Nephron progenitor cell (in vitro differentiated cells): ENCODE measurements at regions not wholly inside any gene's neighbourhood (a gene's known extent, or its start where the extent isn't known, plus 50 kb on each side); places are given as distances from the start of the nearest gene placed in this dataset.

Experiments used
- DNase-seq: peaks from one replicate; pipeline ENCODE4 v3.0.0; 2021
- H3K27ac Mint-ChIP-seq: 2 replicates; pipeline ENCODE4 v1.8.0; 2021; ENCODE audit warnings: mild to moderate bottlenecking, moderate library complexity, mixed read lengths
- H3K27me3 Mint-ChIP-seq: 2 replicates; pipeline ENCODE4 v1.8.0; 2021; ENCODE audit warnings: mild to moderate bottlenecking, low read depth, mixed read lengths; ENCODE audit not compliant: poor library complexity
- H3K36me3 Mint-ChIP-seq: 2 replicates; pipeline ENCODE4 v1.8.0; 2021; ENCODE audit warnings: low read depth, mixed read lengths
- H3K4me1 Mint-ChIP-seq: 2 replicates; pipeline ENCODE4 v1.8.0; 2021; ENCODE audit warnings: mixed read lengths
- H3K4me3 Mint-ChIP-seq: 2 replicates; pipeline ENCODE4 v1.8.0; 2021; ENCODE audit warnings: mild to moderate bottlenecking, moderate library complexity, mixed read lengths
- H3K9me3 Mint-ChIP-seq: 2 replicates; pipeline ENCODE4 v1.8.0; 2021; ENCODE audit warnings: mild to moderate bottlenecking, moderate library complexity, mixed read lengths
- TF ChIP-seq, protein P1 (sequence below): fragments of 200-600 bp; sonication (generic); IDR thresholded peaks from 2 replicates; pipeline ENCODE4 v1.5.0; 2021; ENCODE audit warnings: antibody characterized with exemption

DNA sequence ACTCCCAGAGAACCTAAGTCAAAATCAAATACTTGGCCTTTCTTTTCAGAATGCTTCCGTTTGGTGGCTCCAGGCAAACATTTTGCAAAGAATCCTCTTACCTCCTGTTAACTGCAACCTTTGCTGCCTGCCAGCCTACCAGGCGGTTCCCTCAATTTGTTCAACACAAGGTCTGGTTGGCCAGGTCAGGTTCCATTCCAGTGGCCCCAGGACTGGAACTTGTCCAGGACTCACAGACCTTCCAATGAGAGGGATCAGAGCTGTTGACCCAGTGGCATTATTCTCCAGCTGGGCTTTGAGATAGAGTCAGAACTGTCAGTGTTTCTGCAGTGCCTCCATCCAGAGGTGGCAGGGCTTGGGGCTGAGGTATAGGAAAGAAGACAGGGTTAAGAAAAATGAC, 137.0 kb downstream of the NEUROD6 start:
- no peak overlapping the region for H3K27ac Mint-ChIP-seq
- peaks cover 21% of the 10 kb centered on the region for H3K9me3 Mint-ChIP-seq
- H3K4me1 Mint-ChIP-seq, result peaks cover 9% of the 10 kb centered on the region
- TF ChIP-seq, protein P1, sequence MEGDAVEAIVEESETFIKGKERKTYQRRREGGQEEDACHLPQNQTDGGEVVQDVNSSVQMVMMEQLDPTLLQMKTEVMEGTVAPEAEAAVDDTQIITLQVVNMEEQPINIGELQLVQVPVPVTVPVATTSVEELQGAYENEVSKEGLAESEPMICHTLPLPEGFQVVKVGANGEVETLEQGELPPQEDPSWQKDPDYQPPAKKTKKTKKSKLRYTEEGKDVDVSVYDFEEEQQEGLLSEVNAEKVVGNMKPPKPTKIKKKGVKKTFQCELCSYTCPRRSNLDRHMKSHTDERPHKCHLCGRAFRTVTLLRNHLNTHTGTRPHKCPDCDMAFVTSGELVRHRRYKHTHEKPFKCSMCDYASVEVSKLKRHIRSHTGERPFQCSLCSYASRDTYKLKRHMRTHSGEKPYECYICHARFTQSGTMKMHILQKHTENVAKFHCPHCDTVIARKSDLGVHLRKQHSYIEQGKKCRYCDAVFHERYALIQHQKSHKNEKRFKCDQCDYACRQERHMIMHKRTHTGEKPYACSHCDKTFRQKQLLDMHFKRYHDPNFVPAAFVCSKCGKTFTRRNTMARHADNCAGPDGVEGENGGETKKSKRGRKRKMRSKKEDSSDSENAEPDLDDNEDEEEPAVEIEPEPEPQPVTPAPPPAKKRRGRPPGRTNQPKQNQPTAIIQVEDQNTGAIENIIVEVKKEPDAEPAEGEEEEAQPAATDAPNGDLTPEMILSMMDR, result no peak
- peaks cover 9% of the 10 kb centered on the region for H3K36me3 Mint-ChIP-seq
- H3K27me3 Mint-ChIP-seq, result peaks cover 11% of the 10 kb centered on the region
- H3K4me3 Mint-ChIP-seq, result no peak overlapping the region
- DNase-seq, result no peak

DNA sequence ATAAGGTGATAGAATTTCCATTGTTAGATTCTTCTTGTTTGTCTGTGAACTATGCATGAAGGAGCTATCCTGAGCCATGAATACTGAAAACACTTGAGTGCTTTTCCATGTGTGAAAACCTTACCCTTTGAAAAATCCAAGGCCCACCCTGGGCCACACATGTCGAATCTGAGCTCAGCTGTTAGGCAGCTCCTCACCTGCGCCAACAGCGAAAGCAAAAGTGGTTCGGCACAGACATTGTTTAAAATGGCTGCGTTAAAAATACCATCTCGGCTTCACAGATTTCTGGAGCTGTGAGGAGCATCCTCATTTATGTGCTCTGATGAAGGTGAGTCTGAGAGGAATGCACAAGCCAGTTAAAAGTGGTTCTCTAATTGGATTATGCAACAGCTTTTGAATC, 137.7 kb downstream of the NEUROD6 start:
- no peak for DNase-seq
- Mint-ChIP-seq H3K36me3 (peaks cover 9% of the 10 kb centered on the region), H3K9me3 (peaks cover 29% of the 10 kb centered on the region), H3K27ac (no peak overlapping the region), H3K4me3 (no peak overlapping the region), H3K27me3 (peaks cover 9% of the 10 kb centered on the region), H3K4me1 (peaks cover 9% of the 10 kb centered on the region)
- TF ChIP-seq, protein P1, result no peak

DNA sequence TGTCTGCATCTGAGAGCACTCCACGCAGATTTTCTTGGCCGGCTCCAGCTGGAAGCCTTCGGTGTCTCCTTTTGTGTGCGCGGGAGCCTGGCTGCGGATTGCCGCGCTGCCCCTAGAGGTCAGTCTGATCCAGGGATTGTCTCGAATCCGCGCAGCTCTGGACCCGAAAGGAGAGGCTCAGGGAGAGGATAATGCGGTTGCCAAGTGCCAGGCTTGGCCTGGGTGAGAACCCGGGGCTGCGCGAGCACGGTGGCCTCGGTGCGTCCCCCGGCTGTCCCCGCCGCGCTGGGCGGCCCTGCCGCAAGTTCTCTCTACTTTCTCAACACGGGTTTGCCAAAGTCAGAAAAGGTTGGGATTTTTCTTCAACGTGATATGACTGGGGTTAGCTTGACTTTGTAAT, 140.9 kb downstream of the ADCYAP1R1 start:
- H3K27ac Mint-ChIP-seq, result no peak overlapping the region
- peak; percentile 78 for DNase-seq
- peaks cover 16% of the 10 kb centered on the region for H3K9me3 Mint-ChIP-seq
- H3K36me3 Mint-ChIP-seq, result peaks cover 4% of the 10 kb centered on the region
- H3K27me3 Mint-ChIP-seq, result peaks cover 14% of the 10 kb centered on the region
- no peaks in the 10 kb centered on the region for H3K4me1 Mint-ChIP-seq
- H3K4me3 Mint-ChIP-seq, result no peak overlapping the region
- TF ChIP-seq, protein P1, result peak; percentile 81

DNA sequence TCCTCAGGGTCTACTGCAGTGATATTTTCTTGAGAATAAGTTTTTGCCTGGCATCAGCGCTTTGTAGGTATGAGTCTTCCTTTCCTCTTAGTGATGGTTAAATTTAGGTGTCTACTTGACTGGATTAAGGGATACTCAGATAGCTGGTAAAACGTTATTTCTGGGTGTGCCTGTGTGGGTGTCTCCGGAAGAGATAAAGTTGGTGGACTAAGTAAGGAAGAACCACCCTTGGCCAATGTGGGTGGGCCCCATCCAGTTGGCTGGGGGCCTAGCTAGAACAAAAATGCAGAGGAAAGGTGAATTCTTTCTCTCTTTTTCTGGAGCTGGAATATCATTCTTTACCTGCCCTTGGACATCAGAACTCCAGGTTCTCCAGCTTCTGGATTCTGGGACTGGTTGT, 138.8 kb downstream of the ADCYAP1R1 start:
- TF ChIP-seq, protein P1, result no peak
- Mint-ChIP-seq H3K27me3 (peaks cover 18% of the 10 kb centered on the region), H3K9me3 (peaks cover 1% of the 10 kb centered on the region), H3K4me1 (no peaks in the 10 kb centered on the region), H3K27ac (no peak overlapping the region), H3K4me3 (no peak overlapping the region), H3K36me3 (no peaks in the 10 kb centered on the region)
- no peak for DNase-seq

DNA sequence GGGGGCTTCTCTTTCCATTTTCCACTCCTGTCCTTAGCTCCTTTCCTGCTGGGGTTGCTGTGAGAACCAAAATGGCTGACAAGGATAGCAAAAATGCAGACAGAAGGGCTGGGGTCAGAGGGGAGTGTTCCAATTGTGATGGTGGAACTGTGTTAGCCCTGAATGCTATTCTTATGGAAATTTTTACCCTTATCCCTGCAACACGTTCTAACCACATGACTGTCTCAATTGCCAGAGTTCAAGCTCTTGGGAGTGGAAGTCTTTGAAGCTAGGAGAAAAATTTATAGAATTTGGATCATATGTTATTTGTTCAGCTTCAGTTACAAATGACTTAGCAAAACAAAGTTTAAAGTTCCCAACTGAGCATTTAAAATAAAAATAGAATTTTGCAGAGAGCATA, 134.1 kb downstream of the ADCYAP1R1 start:
- H3K9me3 Mint-ChIP-seq, result peaks cover 6% of the 10 kb centered on the region
- TF ChIP-seq, protein P1, result no peak
- H3K4me3 Mint-ChIP-seq, result no peak overlapping the region
- H3K36me3 Mint-ChIP-seq, result no peaks in the 10 kb centered on the region
- H3K4me1 Mint-ChIP-seq, result no peaks in the 10 kb centered on the region
- no peak overlapping the region for H3K27ac Mint-ChIP-seq
- peaks cover 10% of the 10 kb centered on the region for H3K27me3 Mint-ChIP-seq
- DNase-seq, result no peak

DNA sequence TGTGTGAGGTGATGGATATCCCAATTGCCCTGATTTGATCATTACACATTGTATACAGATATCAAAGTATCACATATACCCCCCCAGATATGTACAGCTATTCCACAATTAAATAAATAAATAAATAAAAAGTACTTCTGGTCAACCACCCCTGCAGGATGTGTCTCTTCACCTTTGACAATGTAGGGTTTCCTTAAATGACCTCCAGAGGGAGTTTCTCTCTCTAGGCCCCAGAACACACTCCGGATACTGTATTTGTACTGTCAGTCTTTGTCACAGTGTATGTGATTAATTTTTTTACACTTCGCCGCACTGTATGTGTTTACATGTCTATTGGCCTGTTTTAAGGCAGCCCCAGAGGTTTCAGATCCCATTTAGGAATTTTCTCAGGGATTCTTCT, 123.6 kb downstream of the ADCYAP1R1 start:
- no peak for DNase-seq
- TF ChIP-seq, protein P1, result peak; percentile 13
- no peak overlapping the region for H3K4me3 Mint-ChIP-seq
- no peak overlapping the region for H3K27ac Mint-ChIP-seq
- no peaks in the 10 kb centered on the region for H3K9me3 Mint-ChIP-seq
- H3K4me1 Mint-ChIP-seq, result no peaks in the 10 kb centered on the region
- peaks cover 13% of the 10 kb centered on the region for H3K27me3 Mint-ChIP-seq
- H3K36me3 Mint-ChIP-seq, result no peaks in the 10 kb centered on the region
